Activated CD4-positive, alpha-beta T cell treated with anti-CD3 and anti-CD28 coated beads for 4 hours (primary cell): ENCODE measurements at regions not wholly inside any gene's neighbourhood (a gene's known extent, or its start where the extent isn't known, plus 50 kb on each side); places are given as distances from the start of the nearest gene placed in this dataset.
"Not testable (repeated sequence)": the region's sequence is repeated elsewhere in the genome, so short reads cannot be mapped to it uniquely, and the experiment has no call there.

ENCODE experiments used
- DNase-seq, 2 donors: peaks; one replicate each; pipeline ENCODE4 v3.0.0-alpha.2; 2020

DNA sequence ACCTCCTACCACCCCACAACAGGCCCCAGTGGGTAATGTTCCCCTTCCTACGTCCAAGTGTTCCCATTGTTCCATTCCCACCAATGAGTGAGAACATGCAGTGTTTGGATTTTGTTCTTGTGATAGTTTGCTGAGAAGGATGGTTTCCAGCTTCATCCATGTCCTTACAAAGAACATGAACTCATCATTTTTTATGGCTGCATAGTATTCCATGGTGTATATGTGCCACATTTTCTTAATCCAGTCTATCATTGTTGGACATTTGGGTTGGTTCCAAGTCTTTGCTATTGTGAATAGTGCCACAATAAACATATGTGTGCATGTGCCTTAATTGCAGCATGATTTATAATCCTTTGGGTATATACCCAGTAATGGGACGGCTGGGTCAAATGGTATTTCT lies 81.6 kb downstream of the P2RY10 start:
- DNase-seq, result not testable (repeated sequence)

DNA sequence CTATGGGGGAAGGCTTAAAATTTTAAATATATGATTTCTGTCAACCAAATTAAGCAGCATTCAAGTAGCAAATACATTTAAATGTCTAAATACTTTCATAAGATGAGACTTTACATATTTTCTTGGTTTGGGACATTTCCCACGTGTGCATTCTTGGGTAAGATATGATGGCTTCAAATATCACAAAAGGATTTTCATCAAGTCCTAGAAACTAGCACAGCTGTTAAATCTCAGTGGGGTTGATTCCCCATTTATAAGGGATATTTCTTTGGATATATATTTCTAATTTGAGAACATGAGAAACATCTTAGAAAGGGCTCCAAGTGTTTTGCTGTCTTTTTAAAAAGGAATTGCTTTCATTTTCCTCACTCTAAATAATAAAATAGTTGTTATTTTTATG lies 90.2 kb downstream of the P2RY10 start:
- DNase-seq, result no peak

DNA sequence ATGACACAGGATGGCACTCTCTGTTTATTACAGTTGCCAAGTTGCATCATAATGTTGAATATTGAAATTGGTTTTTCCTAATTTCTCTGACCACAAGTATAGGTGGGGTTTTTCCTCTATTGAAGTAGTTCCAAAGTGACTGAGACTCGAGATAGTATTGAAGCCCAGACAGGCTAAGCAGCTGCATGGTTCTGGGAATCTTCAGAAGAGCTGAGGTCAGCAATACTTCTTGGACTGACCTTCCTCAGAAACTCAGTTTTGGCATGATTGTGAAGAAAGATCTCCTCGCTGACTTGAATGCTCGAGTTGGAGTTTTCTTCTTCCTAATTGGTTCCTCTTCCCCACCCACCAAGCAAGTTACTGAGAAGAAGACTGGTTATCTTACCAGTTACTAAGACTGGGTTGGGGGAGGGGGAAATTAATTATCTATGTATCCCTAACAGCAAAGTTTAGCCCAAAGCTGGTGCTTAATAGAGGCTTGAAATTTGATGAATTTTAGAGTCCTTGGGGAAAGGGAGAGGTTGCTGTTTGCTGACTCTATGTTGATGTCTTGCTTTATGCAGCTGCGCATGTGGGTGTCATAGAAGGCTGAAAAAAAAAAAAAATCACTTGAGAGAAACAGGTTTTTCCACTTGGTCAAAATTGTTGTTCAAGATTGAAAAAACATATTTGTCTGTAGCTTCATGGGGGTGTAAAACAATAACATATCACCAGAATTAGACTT lies 91.1 kb downstream of the P2RY10 start:
- DNase-seq, result no peak

DNA sequence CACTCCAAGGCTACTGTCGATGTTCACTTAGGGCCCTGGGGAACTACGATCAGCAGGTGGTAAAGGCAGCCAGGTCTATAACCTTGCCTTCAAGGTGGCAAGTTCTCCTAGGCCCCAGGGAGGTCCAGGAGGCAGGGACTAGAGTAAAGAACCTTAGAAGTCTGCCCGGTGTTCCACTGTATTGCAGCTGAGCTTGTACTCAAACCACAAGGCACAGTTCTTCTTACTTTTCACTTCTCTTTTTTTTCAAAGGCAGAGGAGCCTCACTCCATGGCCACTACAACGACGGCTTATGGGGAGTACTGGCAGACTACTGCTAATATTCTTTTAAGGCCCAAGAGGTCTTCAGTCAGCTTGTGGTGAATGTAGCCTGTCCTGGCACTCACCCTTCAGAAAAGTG lies 78.8 kb upstream of the GPR174 start:
- no peak for DNase-seq

- no peak for DNase-seq
Observed at GRCh38 chrX:79078114-79078513, 66.4 kb upstream of the GPR174 start.

DNA sequence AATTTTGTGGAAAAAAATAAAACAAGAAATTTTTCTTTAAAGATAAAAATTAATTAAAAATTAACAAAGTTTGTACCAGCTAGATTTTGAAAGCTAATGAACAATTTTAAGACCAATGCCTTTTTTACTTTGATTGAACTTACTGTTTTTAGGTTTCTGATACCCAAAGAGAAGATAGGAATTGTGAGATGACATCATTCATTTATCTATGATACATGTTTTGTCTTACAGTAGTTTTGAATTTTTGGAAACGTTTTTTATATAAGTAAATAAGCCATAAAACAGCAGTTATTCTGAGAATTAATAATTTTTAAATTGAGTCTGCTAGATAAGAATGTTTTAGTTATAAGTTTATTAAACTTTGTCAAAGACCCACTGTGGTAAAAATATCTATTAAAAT lies 65.0 kb upstream of the GPR174 start:
- DNase-seq, result no peak

DNA sequence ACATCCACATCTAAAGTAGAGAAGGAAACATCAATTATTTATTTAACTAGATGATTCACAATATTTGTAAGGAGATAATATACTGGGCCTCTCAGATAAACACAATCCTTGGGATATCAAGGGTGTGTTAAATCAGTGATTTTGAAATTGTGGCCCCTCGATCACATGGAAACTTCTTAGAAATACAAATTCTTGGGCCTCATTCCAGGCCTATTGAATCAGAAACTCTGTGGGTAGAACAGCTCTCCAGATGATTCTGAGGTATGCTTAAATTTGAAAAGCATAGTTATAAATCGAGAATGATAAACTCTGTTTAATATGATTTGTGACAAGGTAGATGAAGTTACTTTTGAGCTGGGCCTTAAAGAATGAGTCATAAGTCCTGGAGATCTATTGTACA lies 64.3 kb upstream of the GPR174 start:
- DNase-seq, result no peak

DNA sequence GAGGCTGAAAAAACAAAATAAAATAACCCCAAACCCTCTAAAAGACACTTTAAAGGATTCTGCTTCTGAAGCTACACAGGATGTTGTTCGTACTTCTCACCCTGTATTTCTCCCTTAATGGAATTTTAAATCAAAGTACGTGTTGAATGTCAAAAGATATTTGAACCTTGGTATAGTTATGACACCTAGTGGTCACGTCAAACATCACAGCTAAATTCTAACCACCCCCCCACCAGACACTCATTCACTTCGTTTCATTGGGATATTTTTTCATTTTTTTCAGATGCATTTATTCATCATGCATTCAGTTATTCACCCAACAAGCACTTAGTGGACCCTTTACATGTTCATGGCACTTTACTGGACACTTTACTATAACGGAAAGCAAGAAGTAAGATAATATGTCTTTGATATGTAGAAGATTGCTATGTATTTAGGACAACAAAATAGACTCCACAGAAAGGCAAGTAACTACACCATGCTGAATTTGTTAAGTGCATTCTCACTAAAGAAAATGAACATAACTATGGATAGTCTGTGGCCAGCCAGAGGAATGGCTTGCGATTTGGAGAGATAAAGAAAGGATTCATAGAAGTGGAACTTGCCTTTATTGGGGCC lies 62.5 kb upstream of the GPR174 start:
- peak; percentile 19 to 52 for DNase-seq

GRCh38 chrX:79082899-79083298 lies 61.6 kb upstream of the GPR174 start:
- DNase-seq, result no peak

DNA sequence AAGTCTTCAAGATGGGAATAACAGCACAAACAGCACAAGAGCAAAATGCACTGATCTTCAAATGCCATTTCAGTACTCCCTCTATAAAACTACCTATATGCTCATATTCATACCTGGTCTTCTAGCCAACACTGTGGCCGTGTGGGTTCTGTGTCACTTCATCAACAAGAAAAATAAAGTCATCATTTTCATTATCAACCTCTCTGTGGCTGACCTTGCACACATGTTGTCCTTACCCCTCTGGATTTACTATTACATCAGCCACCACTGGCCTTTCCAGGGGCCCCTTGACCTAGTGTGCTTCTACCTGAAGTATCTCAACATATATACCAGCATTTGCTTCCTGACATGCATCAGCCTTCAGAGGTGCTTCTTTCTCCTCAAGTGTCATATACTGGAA lies 59.6 kb upstream of the GPR174 start:
- DNase-seq, result no peak

DNA sequence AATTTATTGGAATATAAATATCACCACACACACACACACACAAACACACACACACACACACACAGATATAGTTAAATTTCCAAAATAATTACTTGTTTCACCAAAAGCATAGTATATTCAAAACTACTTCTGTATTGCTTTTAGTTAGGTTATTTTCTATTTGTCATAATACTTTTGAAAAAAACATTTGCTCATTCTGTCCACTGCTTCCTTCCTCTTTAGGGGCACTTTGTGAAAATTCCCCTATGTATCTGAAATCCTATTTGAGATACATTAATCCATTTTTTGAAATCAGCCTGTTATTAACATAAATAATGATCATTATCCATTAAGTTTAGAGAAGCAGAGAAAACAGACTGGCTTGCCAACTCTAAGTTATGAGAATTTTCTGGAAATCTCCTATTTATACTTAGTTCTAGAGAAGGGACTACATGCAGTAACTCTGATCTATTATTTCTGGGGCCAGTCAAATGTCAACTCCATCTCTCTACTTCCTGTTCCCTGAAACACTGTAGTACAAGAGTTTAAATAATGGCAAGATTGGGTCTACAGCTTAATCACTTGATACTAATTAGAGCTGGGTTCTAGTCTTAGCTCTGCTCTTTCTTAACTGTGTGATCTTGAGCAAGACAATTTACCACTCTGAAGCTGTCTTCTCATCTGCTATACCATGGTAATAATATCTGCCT lies 54.4 kb upstream of the GPR174 start:
- no peak for DNase-seq

DNA sequence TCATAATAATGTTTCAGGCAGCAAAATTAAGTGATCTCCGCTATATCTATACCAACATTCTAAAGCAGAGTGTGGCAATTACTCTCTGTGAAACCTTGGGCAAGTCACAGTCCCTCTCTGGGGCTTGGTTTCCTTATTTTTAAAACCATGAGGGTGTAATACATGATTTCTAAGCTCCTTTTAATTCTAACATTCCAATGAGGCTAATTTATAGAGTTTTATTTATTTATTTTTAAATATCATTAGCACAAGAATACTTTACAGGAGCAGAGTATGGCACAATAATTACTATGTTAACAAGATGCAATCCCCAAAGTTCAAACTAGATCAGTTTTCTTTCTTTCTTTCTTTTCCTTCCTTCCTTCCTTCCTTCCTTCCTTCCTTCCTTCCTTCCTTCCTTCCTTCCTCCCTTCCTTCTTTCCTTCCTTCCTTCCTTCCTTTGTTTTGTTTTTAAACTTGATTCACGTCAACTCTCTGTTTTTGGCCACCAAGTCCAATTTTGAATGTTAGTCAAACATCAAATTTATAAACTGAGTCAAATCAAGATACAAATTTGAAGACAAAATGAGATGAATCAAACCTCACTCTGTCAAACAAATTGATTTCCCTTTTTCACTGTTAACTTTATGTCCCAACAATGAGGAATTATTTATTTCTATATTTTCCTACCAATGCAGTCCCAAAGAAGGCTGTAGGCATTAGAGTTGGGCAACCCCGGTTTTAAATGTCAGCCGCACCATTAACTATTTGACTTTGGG lies 50.2 kb upstream of the GPR174 start:
- no peak for DNase-seq
